Osteoblast (primary cell): ENCODE measurements at regions not wholly inside any gene's neighbourhood (a gene's known extent, or its start where the extent isn't known, plus 50 kb on each side); places are given as distances from the start of the nearest gene placed in this dataset.

Experiments
- DNase-seq: peaks from one replicate; pipeline ENCODE4 v3.0.0; 2011; ENCODE audit warnings: low spot score, mixed read lengths; ENCODE audit not compliant: insufficient read length; ENCODE audit errors: missing footprints
- H2AFZ ChIP-seq: 2 replicates; pipeline ENCODE4 v1.6.0; 2011; ENCODE audit warnings: mild to moderate bottlenecking, low read length
- H3K27ac ChIP-seq: 2 replicates; pipeline ENCODE4 v1.5.1; 2011; ENCODE audit warnings: mild to moderate bottlenecking, low read depth, low read length, moderate library complexity
- H3K27me3 ChIP-seq: 2 replicates; pipeline ENCODE4 v1.6.0; 2012; ENCODE audit warnings: mild to moderate bottlenecking, control low read depth, inconsistent platforms, low read length, moderate library complexity; ENCODE audit not compliant: insufficient read depth
- H3K36me3 ChIP-seq: 2 replicates; pipeline ENCODE4 v1.5.1; 2011; ENCODE audit warnings: mild to moderate bottlenecking, low read length, control low read depth, moderate library complexity; ENCODE audit not compliant: insufficient read depth
- H3K4me1 ChIP-seq: 2 replicates; pipeline ENCODE4 v1.5.1; 2011; ENCODE audit warnings: mild to moderate bottlenecking, low read length, control low read depth, moderate library complexity; ENCODE audit not compliant: insufficient read depth
- H3K4me2 ChIP-seq: 2 replicates; pipeline ENCODE4 v1.6.0; 2011; ENCODE audit warnings: mild to moderate bottlenecking, low read length; ENCODE audit not compliant: insufficient read depth
- H3K4me3 ChIP-seq: fragments of 200-600 bp; sonication (generic); 3 replicates; pipeline ENCODE4 v1.5.1; 2012; ENCODE audit warnings: mild to moderate bottlenecking, low read length, inconsistent platforms; ENCODE audit not compliant: insufficient read depth
- H3K79me2 ChIP-seq: 2 replicates; pipeline ENCODE4 v1.6.0; 2012; ENCODE audit warnings: mild to moderate bottlenecking, low read length, control low read depth, inconsistent platforms; ENCODE audit not compliant: insufficient read depth
- H3K9me3 ChIP-seq: 2 replicates; pipeline ENCODE4 v1.5.1; 2011; ENCODE audit warnings: low read depth, low read length, control low read depth
- H4K20me1 ChIP-seq: 2 replicates; pipeline ENCODE4 v1.6.0; 2012; ENCODE audit warnings: mild to moderate bottlenecking, low read length, control low read depth; ENCODE audit not compliant: insufficient read depth
- CTCF ChIP-seq: IDR thresholded peaks from 2 replicates; pipeline ENCODE4 v1.5.1; 2011; ENCODE audit warnings: mild to moderate bottlenecking, low read depth, low read length, moderate library complexity; ENCODE audit errors: extremely low read depth

DNA sequence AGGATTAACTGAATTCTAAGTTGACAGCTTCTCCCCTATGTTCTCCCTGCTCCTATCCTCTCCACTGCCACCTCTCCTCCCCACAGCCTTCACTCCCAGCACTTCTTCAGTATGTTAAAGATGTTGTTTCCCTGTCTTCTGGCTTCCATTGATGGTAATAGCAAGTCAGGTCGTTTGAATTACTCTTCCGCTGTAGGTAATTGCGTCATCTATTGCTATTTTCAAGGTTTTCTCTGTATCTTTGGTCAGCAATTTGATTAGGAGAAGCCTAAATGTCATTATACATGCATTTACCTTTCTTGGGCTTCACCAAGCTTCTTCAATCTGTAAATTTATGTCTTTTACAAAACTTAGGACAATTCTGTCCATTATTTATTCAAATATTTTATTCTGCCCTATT is 377.3 kb upstream of the KLF12 start:
- H3K9me3 ChIP-seq: no peaks in the 10 kb centered on the region
- no peak overlapping the region for H3K4me2 ChIP-seq
- no peaks in the 10 kb centered on the region for H3K27me3 ChIP-seq
- H3K4me3 ChIP-seq: no peak overlapping the region
- no peak overlapping the region for H3K27ac ChIP-seq
- no peak for DNase-seq
- TF ChIP-seq CTCF: no peak
- H4K20me1 ChIP-seq: no peaks in the 10 kb centered on the region
- H3K4me1 ChIP-seq: no peaks in the 10 kb centered on the region
- H3K79me2 ChIP-seq: no peaks in the 10 kb centered on the region
- no peaks in the 10 kb centered on the region for H3K36me3 ChIP-seq
- H2AFZ ChIP-seq: no peak overlapping the region

- H2AFZ ChIP-seq: peak overlapping the region; percentile 32
- H3K9me3 ChIP-seq: no peaks in the 10 kb centered on the region
- no peaks in the 10 kb centered on the region for H3K36me3 ChIP-seq
- peaks cover 6% of the 10 kb centered on the region for H3K4me1 ChIP-seq
- DNase-seq: no peak
- no peaks in the 10 kb centered on the region for H4K20me1 ChIP-seq
- H3K79me2 ChIP-seq: no peaks in the 10 kb centered on the region
- no peak for TF ChIP-seq CTCF
- no peaks in the 10 kb centered on the region for H3K27me3 ChIP-seq
- peak overlapping the region; percentile 29 for H3K4me2 ChIP-seq
- no peak overlapping the region for H3K4me3 ChIP-seq
- no peak overlapping the region for H3K27ac ChIP-seq
Observed at GRCh38 chr13:74487091-74487722, 353.0 kb upstream of the KLF12 start.

DNA sequence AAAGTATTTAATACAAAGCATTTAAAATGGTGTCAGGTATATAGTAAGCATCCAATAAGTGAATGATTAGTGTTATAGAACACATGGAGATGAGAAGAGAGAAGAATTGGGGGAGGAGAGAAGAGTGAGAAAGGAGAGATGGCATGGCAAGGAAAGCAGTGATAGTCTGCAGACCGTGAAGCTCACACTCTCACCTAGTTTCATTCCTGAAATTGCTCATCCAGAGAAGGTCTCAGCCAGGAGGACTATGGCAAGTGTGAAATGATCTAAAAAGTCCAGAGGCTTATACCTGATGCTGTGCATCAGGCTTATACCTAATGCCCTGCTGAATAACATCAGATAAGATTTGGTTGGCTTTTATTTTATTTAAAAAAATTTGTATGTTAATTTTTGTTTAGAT is 351.6 kb upstream of the KLF12 start:
- Histone ChIP-seq H3K36me3 (no peaks in the 10 kb centered on the region), H3K27me3 (no peaks in the 10 kb centered on the region), H4K20me1 (no peaks in the 10 kb centered on the region), H3K4me3 (no peak overlapping the region), H3K9me3 (no peaks in the 10 kb centered on the region), H2AFZ (no peak overlapping the region), H3K79me2 (no peaks in the 10 kb centered on the region), H3K4me2 (no peak overlapping the region), H3K4me1 (peaks cover 6% of the 10 kb centered on the region), H3K27ac (no peak overlapping the region)
- no peak for TF ChIP-seq CTCF
- no peak for DNase-seq

DNA sequence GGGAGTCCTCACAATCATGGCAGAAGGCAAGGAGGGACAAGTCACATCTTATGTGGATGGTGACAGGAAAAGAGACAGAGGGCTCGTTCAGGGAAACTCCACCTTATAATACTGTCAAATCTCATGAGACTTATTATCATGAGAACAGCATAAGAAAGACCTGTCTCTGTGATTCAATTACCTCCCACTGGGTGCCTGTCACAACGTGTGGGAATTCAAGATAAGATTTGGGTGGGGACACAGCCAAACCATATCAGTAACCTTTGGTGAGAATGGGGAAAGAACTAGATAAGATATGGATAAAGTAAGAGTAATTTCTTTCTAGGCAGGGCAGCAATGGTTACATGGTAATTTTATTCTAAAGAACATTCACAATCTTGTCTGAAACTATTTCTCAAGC is 344.9 kb upstream of the KLF12 start:
- DNase-seq: no peak
- H3K4me3 ChIP-seq: no peak overlapping the region
- H3K27me3 ChIP-seq: no peaks in the 10 kb centered on the region
- H3K36me3 ChIP-seq: no peaks in the 10 kb centered on the region
- no peak overlapping the region for H2AFZ ChIP-seq
- H3K27ac ChIP-seq: no peak overlapping the region
- H3K9me3 ChIP-seq: no peaks in the 10 kb centered on the region
- no peaks in the 10 kb centered on the region for H3K79me2 ChIP-seq
- H4K20me1 ChIP-seq: no peaks in the 10 kb centered on the region
- H3K4me2 ChIP-seq: no peak overlapping the region
- H3K4me1 ChIP-seq: no peaks in the 10 kb centered on the region
- TF ChIP-seq CTCF: no peak
